ENCODE measurements at regions not wholly inside any gene's neighbourhood (a gene's known extent, or its start where the extent isn't known, plus 50 kb on each side); places are given as distances from the start of the nearest gene placed in this dataset.

GRCh38 chr3:162138509-162138908 is 641.9 kb downstream of the OTOL1 start:
- no peak overlapping the region for H3K27ac ChIP-seq
- intact Hi-C loops (cut with DNase I), result no loop called here

GRCh38 chr3:162139841-162140240 is 643.2 kb downstream of the OTOL1 start:
- TF ChIP-seq CTCF (IDR thresholded peaks at IDR 0.05), result no peak
- no peaks in the 10 kb centered on the region for H3K9me3 ChIP-seq
- no peaks in the 10 kb centered on the region for H3K4me1 ChIP-seq
- intact Hi-C loops (cut with DNase I), result no loop called here
- DNase-seq (ENCODE audit: low spot score in 2 of 2), result no peak
- H3K4me3 ChIP-seq, result no peak overlapping the region
- no peaks in the 10 kb centered on the region for H3K36me3 ChIP-seq
- H3K27ac ChIP-seq, result no peak overlapping the region
- H3K27me3 ChIP-seq, result no peaks in the 10 kb centered on the region

More at GRCh38 chr3:162138509-162138908, 641.9 kb downstream of the OTOL1 start:
- no peak for DNase-seq (ENCODE audit: low spot score in 2 of 2)
- Histone ChIP-seq H3K4me1 (no peaks in the 10 kb centered on the region), H3K27me3 (no peaks in the 10 kb centered on the region), H3K9me3 (no peaks in the 10 kb centered on the region), H3K4me3 (no peak overlapping the region), H3K36me3 (no peaks in the 10 kb centered on the region)
- no peak for TF ChIP-seq CTCF (IDR thresholded peaks at IDR 0.05)

- Histone ChIP-seq H3K4me3 (no peak overlapping the region), H3K9me3 (no peaks in the 10 kb centered on the region), H3K27me3 (no peaks in the 10 kb centered on the region), H3K4me1 (no peaks in the 10 kb centered on the region), H3K36me3 (no peaks in the 10 kb centered on the region), H3K27ac (no peak overlapping the region)
- no peak for DNase-seq (ENCODE audit: low spot score in 2 of 2)
- TF ChIP-seq CTCF (IDR thresholded peaks at IDR 0.05), result no peak
- intact Hi-C loops (cut with DNase I), result no loop called here
Observed at GRCh38 chr3:162141272-162141791, 644.7 kb downstream of the OTOL1 start.

GRCh38 chr3:162142511-162142910 is 645.9 kb downstream of the OTOL1 start:
- no peak for TF ChIP-seq CTCF (IDR thresholded peaks at IDR 0.05)
- intact Hi-C loops (cut with DNase I), result no loop called here
- Histone ChIP-seq H3K9me3 (no peaks in the 10 kb centered on the region), H3K4me3 (no peak overlapping the region), H3K4me1 (no peaks in the 10 kb centered on the region), H3K36me3 (no peaks in the 10 kb centered on the region), H3K27ac (no peak overlapping the region), H3K27me3 (no peaks in the 10 kb centered on the region)
- DNase-seq (ENCODE audit: low spot score in 2 of 2), result no peak

- H3K27me3 ChIP-seq, result no peaks in the 10 kb centered on the region
- no peak overlapping the region for H3K27ac ChIP-seq
- H3K4me3 ChIP-seq, result no peak overlapping the region
- DNase-seq (ENCODE audit: low spot score in 2 of 2), result no peak
- no peaks in the 10 kb centered on the region for H3K4me1 ChIP-seq
- no peak for TF ChIP-seq CTCF (IDR thresholded peaks at IDR 0.05)
- H3K9me3 ChIP-seq, result no peaks in the 10 kb centered on the region
- no peaks in the 10 kb centered on the region for H3K36me3 ChIP-seq
- intact Hi-C loops (cut with DNase I), result no loop called here
Observed at GRCh38 chr3:162143180-162143579, 646.6 kb downstream of the OTOL1 start.

GRCh38 chr3:162147996-162148395 is 651.4 kb downstream of the OTOL1 start:
- intact Hi-C loops (cut with DNase I), result no loop called here
- H3K27me3 ChIP-seq, result no peaks in the 10 kb centered on the region
- no peak overlapping the region for H3K4me3 ChIP-seq
- no peaks in the 10 kb centered on the region for H3K36me3 ChIP-seq
- H3K27ac ChIP-seq, result no peak overlapping the region
- no peak for TF ChIP-seq CTCF (IDR thresholded peaks at IDR 0.05)
- H3K4me1 ChIP-seq, result no peaks in the 10 kb centered on the region
- no peak for DNase-seq (ENCODE audit: low spot score in 2 of 2)
- no peaks in the 10 kb centered on the region for H3K9me3 ChIP-seq
